GM21723 (cell line): ENCODE measurements at regions not wholly inside any gene's neighbourhood (a gene's known extent, or its start where the extent isn't known, plus 50 kb on each side); places are given as distances from the start of the nearest gene placed in this dataset.
"Not testable (repeated sequence)": the region's sequence is repeated elsewhere in the genome, so short reads cannot be mapped to it uniquely, and the experiment has no call there.

Experiments
- ATAC-seq: cut with Tn5 transposase; IDR thresholded peaks from one replicate; pipeline ENCODE4 v1.9.1; 2021; ENCODE audit warnings: mild to moderate bottlenecking, moderate library complexity; ENCODE audit not compliant: unreplicated experiment

DNA sequence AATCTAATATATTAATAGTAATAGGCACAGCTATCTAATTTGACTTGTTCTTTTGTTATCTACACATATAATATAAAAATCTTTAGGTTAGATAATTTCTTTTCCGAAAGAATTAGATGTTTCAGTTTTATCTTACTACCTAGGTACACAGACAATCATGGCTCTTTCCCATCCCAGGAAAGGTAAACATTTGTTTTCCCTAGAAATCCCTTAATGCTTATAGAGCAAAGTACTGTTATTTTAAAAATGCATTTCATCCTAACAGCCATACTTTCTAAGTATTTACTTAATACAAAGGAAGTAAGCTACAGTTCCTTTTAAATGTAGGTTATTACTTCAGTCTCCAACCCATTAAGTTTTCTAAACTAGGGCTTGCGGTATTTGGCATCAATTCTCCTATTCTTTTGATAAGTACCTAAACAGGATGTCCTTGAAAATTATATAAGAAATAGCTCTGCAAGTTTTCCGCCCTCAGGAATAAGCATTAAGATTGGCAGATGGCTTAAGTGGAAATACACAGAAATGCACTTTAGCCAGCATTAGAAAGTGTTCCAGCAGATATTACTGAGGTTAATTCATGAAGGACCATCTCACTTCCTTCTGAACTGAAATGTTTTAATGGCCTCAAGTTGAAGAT, 616.2 kb upstream of the SPRY2 start:
- no peak for ATAC-seq

DNA sequence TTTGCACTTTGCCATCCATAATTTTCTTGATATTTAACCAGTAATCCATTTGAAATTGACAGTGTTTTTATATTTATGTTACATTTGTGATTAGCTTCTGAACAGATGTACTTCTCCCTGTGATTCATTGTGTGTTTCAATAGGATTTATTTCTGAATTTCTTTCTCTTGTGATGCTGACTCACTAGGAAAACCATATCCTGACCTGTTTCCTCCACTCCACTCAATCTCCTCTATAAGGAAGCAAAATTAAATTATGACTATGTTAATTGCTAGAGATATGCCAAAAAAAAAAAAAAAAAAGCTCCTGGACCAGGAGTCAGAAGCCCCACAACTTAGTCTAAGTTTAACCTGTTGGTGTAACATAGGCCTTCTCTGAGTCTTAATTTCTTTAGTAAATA, 614.6 kb upstream of the SPRY2 start:
- ATAC-seq = no peak

DNA sequence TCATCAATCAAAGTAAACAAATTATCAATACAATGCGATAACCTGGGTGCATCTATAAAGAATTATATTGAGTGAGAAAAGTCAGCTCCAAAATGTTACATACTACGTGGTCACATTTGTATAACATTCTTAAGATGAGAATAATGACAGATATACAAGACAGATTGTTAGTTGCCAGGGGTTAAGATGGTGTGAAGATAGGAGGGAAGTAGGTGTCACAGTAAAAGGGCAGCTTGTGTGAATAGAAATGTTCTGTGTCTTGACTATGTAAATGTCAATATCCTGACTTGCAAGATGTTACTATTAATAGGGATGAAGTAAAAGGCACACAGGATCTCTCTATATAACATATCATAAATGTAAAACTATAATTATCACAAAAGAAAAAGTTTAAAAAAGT, 611.2 kb upstream of the SPRY2 start:
- ATAC-seq = no peak

DNA sequence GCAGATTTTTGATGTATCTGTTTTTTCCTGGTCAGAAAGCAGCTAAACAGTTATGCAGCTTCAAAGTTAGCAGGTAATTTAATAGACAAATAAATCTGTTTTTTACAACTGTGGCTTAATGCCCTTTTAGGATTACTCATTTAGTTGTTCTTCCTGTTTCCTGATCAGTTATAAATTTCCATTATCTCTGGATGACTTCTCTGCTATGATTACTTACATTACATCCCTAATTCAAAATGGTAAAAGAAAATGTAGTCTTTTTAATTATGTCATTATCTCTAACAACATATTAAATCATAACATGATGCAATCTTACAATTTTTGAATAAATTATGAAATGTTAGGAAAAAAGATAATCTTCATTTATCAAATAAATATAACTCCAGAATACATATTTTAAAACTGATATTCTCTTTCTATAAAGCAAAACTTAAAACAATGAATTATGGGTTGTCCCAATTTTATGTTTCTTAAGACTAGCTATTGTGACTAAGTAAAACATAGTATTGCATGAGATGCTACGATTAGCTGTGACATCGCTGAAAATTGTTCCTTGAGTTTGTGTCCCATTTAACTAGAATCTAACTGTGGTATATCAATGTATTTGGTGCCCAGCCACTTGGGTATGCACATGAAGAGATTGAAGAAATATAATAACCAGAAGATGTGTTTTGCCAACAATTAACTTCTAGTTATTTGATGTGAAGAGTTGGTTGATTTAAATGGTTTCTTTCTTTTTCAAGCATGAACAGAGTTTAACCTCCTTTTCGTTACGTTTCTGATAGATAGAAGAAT, 605.3 kb upstream of the SPRY2 start:
- ATAC-seq = no peak

DNA sequence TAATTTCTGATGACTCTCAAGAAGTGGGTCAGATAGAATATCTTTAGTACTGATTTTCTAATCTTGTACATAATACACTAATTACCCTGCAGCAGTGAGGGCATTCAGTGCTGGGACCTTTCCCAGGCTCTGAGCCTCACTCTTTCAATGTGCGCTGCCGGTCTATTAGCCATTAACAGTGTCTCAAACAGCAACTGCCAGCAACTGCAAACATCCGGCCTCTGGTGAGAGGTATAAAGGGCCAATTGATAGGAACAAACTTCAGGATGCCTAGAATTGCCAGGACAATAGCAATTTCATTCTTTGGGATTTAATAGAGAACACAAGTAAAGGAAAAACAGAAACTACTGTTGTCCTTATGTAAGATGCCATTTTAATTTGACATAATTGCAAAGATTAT, 604.4 kb upstream of the SPRY2 start:
- ATAC-seq = no peak

DNA sequence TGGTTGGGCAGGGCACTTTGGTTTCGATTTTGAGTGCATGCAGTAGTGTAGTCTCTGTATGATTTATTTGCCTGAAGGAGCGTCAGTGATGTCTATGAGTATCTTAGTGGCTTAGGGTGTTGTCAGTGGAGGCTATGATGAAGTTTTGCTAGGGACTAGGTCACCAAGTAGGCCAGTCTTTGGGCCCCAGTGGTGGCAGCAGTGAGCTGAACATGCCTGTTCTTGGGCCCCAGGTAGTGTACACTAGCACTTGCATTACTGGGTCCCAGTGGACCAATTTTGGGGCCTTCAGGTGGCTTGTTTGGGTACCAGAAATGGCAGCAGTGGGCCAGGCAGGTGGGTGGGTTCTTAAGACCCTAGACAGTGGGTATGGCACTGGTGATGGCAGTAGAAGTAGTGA, 598.7 kb upstream of the SPRY2 start:
- no peak for ATAC-seq

DNA sequence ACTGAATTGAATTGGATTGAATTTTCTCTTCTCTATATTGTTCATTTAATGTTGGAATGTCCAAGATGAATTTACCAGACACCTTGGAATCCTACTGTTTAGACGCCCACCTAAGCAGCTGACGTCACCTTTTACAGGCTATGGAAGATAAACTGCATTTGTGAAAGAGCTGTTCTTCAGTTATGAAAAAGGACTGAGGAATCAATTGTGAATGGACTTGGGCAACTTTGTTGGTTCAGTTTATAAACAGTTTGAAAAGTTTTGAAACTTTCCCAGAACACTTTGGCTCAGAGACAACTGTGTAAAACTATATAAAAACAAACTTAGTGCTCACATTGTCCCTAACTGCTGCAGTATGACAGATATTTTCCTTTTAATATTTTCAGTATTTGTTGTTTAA, 590.8 kb upstream of the SPRY2 start:
- no peak for ATAC-seq

DNA sequence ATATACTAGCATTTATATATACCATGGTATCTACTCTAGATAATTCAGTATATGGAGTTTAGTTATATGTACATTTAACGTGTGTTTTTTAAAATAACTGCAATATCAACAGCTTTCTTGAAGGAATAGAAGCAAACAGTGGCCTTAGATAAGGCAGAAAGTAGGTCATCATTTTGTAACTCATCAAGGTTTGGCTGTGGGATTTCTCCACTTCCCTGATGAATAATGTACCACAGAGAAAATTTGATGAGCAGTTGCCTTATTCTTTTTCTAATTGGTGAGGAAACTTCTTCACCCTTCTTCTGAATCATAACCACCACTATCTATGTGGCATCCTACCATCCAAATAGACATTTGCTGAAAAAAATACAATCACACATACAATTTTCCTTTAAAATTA, 590.2 kb upstream of the SPRY2 start:
- no peak for ATAC-seq

DNA sequence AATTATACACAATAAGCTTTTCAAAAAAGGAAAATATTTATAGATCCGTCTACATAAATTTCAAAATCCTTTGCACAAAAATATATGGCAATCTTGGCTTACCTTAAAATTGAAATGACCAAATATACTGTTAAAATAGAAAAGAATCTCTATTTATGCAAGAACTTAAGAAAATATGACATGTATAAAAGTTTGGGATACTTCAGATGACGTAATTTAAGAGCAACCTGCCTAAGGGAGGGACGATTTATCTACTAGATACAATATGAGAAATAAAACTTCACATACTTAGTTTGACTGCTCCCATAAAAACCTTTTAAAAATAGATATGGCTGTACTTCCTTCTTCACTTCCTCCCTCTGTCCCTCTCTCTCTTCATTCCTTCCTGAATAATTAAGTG, 587.3 kb upstream of the SPRY2 start:
- no peak for ATAC-seq

DNA sequence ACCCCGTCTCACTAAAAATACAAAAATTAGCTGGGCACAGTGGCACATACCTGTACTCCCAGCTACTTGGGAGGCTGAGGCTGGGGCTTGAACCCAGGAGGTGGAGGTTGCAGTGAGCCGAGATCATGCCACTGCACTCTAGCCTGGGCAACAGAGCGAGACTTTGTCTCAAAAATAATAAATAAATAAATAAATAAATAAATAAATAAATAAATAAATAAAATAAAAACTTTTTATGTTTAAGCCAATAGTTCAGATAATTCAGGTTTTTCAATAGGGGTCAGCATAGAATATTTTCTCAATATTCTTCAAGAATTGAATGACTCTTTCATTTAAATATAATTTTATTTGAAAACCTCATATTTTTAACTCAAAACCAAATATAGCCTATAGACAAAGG, 585.1 kb upstream of the SPRY2 start:
- not testable (repeated sequence) for ATAC-seq

DNA sequence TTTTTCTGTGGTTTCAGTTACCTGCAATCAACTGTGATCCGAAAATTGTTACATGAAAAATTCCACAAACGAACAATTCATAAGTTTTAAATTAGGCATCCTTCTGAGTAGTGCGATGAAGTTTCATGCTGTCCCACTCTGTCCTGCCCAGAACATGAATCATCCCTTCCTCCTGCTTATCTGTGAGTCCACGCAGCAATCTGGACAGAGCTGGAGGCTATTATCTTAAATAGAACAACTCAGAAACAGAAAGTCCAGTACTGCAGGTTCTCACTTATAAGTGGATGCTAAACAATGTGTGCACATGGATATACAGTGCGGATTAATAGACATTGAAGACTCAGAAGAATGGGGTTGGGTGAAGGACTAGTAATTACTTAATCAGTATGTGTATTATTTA, 583.7 kb upstream of the SPRY2 start:
- no peak for ATAC-seq

DNA sequence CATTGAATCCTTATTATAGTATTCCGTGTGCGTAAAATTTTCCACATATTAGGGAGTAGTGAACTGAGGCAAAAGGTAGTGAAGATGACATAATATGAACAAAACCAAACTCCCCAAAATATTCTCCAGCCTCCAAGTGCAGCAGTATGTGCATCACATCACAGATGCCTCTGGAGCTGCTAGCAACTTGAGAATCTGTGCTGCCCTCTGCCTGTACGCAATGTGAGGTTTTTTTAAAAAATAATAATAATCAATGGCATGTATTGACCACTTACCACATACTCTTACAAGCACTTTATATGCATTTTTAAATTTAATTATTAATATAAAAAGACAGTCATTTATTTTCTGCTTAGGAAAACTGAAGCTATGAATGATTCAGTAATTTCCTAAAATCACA, 583.0 kb upstream of the SPRY2 start:
- no peak for ATAC-seq

DNA sequence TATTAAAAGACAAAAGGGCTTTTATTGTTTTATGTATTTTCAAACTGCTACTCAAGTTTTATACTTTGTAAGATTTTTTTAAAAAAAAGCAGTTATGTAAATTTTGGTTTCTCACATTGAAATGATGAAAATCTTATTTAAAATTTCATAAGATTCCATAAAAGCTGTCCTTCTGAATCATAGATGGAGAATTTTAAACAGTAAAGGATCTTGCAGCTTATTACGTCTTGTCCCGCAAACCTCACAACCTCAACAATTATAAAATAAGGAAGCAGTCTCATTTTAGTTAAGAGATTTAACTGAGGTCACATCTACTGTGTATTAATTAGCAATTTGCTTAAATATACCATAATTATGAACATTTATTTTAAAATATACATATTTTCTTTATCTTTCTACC, 581.0 kb upstream of the SPRY2 start:
- ATAC-seq = no peak

DNA sequence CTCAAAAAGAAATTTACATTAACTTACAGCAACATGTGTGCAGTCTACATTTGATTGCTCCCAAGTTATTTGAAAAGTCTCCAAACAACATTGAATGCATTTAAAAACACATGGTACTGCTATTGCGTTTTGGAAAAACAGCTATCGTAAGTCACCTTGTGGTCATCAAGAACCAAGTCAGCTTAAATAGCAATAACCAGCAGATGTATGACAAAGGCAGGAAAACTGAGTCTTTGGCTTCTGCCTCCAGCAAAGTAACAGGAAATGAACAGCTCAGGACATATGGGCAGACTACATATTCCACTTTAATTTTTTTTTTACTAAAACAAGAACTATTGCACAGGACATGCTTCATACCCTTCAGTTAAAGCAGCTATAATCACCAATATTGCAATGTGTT, 580.6 kb upstream of the SPRY2 start:
- ATAC-seq = no peak

DNA sequence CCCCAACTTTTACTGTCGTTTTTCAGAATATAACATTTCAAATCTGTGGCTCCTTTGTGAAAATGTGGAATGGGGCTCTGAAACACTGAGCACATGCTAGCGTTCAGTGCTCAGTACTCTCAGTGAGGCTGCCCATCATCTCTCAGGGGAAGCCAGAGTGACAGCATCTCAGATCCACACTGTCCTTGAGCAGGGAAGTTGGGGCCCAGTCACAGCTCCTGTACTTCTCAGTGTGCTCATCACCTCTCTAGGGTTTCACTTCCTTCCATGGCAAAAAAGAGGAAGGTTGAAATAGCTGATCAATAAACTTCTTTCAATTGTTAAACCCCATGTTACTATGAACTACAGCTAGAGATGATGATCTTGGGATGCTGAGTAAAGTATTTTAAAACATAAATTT, 565.9 kb upstream of the SPRY2 start:
- ATAC-seq = no peak

DNA sequence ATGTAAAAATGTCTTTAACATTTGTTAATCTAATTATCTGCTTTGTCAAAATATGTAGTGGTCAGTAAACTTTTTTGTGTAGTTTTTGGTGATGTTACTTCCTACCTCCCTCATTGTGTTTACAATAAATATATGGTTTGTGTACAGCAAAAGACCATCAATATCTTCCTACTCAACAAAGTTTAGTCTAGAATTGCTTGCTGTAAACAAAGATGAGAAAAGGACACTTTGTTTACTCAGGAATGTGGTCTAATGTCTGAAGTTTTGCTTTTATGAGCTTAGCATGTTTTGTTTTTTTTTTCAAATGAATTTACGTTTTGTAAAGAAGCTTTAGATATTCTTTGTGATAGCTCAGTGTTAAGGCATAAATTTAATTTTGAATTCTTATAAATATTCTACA, 563.5 kb upstream of the SPRY2 start:
- no peak for ATAC-seq

DNA sequence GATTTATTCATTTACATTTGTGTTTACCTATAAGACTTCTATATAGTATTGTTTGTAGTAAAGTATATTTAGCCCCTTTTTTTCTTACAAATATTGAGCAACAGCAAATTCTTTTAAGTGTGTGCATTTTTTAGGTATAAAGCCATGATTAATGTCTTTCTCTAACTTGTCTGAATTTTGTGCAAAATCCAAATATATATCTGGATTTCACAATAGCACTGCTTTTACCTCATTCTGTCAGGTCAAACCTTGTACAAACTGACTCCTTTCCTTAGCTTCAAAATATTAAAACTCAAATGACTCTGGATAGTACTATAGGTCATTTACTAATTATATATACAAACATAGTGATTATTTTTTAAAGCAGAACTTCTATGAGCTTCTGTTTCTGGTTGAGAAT, 563.0 kb upstream of the SPRY2 start:
- no peak for ATAC-seq

DNA sequence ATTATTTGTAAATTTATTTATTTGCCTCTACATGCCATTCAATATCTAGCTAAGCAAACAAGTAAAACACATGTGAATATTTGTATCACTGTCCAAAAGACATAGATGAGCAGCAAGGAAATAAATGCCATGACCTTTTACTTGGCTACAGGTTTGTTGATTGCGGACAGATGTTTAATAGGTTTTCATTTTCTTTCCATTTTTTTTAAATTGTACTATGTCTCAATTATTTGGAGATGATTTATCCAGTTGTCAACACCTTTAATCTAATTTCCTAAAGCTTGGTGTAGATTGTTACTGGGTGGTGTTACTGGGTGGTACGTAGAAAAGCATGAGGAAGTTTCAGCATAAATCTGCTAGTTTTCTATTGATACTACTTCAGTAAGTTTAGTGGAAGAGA, 560.6 kb upstream of the SPRY2 start:
- ATAC-seq = no peak

DNA sequence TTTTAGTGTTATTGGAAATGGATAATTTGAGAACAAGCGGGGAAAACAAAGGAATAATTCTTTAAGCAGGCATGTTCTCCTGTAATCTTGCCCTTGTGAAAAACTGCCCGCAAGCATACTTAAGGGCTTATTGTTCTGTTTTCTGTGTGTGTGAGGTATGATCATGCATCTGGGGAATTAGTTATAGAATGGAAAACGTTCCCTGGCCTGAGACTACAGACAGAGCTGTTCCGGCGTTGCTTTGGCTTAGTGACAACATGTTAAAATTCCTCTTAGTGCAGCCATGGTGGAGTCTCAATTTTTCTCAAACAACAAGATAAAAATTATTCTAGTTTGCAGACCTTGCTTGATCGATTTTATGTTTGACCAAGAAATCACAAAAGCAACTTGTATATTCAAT, 560.2 kb upstream of the SPRY2 start:
- ATAC-seq = no peak

DNA sequence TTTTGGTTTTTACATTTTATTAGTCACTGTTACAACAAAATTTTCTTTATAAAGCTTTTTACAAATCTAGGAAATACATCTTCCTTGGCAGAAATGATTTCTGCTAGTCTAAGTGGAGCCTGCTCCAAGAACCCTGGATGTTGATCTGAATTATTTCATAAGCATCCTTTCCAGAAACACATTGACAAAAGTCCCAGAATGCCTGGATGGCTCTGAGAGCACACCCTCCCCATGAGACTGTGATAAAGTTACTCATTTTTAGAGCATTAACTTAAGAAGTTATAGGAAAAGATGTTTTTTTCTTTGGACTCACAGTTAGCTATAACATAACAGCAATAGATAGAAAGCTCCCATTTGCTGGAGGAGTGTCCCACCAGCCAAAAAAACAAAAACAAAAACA, 559.6 kb upstream of the SPRY2 start:
- no peak for ATAC-seq

DNA sequence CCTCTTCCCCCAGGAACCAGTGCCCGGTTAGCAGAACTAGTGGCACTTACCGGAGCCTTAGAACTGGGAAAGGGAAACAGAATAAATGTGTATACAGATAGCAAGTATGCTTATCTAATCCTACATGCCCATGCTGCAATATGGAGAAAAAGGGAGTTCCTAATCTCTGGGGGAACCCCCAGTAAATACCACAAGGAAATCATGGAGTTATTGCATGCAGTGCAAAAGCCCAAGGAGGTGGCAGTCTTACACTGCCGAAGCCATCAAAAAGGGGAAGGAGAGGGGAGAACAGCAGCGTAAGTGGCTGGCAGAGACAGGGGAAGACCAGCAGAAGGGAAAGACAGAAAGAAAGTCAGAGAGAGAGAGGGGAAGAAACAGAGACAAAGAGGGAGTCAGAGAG, 556.7 kb upstream of the SPRY2 start:
- not testable (repeated sequence) for ATAC-seq

DNA sequence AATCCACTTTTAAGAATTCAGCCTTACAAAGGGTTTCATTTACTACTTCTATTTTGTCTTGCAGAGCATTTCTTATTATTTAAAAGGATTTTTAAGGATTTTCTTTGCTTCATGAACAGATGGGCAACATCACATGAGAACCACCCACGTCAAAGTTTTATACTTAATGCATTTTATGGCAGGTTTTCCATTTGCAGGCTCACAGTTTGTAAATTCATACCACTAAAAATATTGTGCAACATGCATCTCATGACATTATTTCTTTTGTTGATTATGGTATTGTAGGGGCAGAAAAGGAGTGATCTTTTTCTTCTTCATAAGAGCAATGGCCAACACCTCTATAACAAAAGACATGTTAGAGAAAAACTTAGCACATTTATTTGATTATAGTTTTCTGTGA, 554.0 kb upstream of the SPRY2 start:
- no peak for ATAC-seq

DNA sequence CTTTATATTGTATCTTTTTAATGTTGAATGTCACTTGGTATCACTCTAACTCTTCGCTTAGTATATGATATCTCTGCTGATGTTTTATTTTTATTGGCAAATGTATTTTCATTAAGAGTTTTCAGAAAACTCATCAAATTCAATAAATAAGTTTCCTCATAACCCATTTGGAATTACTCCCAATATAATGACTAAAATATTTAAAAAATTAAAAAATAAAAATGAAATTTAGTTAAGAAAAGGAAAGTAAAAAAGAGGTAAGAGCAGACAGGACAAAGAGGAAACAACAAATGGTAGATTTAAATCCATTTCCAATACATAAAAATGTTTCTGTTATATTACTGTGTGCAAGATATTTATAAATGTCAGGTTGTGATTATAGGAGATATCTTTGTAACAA, 548.9 kb upstream of the SPRY2 start:
- ATAC-seq = no peak
